ENCODE measurements at regions not wholly inside any gene's neighbourhood (a gene's known extent, or its start where the extent isn't known, plus 50 kb on each side); places are given as distances from the start of the nearest gene placed in this dataset.

DNA sequence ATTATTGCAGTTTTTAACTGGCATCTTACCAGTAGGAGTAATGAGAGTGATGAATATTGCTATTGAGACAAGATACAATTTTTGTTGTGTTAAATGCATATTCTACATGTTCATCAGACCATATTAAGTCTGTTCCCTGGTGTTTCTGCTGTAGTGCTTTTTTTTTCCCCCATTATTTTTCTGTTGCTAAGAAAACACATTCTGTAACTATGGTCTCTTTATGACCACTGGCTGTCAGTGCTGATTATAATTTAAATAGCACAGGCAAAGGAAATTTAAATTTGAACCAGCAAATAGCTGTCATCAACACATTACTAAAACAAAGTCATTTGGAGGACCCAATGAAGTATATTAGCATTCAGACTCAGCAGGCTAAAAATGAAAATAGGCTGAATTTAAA, 98.3 kb upstream of the ANKRD50 start:
- TF ChIP-seq, protein P1, sequence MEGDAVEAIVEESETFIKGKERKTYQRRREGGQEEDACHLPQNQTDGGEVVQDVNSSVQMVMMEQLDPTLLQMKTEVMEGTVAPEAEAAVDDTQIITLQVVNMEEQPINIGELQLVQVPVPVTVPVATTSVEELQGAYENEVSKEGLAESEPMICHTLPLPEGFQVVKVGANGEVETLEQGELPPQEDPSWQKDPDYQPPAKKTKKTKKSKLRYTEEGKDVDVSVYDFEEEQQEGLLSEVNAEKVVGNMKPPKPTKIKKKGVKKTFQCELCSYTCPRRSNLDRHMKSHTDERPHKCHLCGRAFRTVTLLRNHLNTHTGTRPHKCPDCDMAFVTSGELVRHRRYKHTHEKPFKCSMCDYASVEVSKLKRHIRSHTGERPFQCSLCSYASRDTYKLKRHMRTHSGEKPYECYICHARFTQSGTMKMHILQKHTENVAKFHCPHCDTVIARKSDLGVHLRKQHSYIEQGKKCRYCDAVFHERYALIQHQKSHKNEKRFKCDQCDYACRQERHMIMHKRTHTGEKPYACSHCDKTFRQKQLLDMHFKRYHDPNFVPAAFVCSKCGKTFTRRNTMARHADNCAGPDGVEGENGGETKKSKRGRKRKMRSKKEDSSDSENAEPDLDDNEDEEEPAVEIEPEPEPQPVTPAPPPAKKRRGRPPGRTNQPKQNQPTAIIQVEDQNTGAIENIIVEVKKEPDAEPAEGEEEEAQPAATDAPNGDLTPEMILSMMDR (IDR thresholded peaks at IDR 0.05), result no peak
- TF ChIP-seq POLR2A (IDR thresholded peaks at IDR 0.05), result no peak
